NCI-H2196 treated with DMSO at 0.1 percent for 48 hours (cell line): ENCODE measurements at regions not wholly inside any gene's neighbourhood (a gene's known extent, or its start where the extent isn't known, plus 50 kb on each side); places are given as distances from the start of the nearest gene placed in this dataset.
"Not testable (repeated sequence)": the region's sequence is repeated elsewhere in the genome, so short reads cannot be mapped to it uniquely, and the experiment has no call there.

ENCODE experiments used
- DNase-seq: peaks from one replicate; lab custom pipeline; 2025; ENCODE audit not compliant: unreplicated experiment; lab: John Stamatoyannopoulos, UW

GRCh38 chr4:167811958-167812357 lies 280.4 kb upstream of the ANXA10 start:
- no peak for DNase-seq

GRCh38 chr4:167826281-167826680 lies 266.1 kb upstream of the ANXA10 start:
- DNase-seq, result no peak

- DNase-seq, result no peak
Observed at GRCh38 chr4:167831855-167832254, 260.5 kb upstream of the ANXA10 start.

GRCh38 chr4:167838686-167839085 lies 253.7 kb upstream of the ANXA10 start:
- DNase-seq, result no peak

GRCh38 chr4:167842487-167842886 lies 249.8 kb upstream of the ANXA10 start:
- no peak for DNase-seq

GRCh38 chr4:167854881-167855280 lies 237.5 kb upstream of the ANXA10 start:
- DNase-seq, result no peak

- DNase-seq, result not testable (repeated sequence)
Observed at GRCh38 chr4:167858127-167858526, 234.2 kb upstream of the ANXA10 start.

GRCh38 chr4:167867191-167867590 lies 225.1 kb upstream of the ANXA10 start:
- DNase-seq, result no peak

GRCh38 chr4:167868163-167868562 lies 224.2 kb upstream of the ANXA10 start:
- DNase-seq, result no peak

GRCh38 chr4:167873496-167873895 lies 218.8 kb upstream of the ANXA10 start:
- DNase-seq, result no peak

GRCh38 chr4:167876091-167876490 lies 216.2 kb upstream of the ANXA10 start:
- not testable (repeated sequence) for DNase-seq

- DNase-seq, result not testable (repeated sequence)
Observed at GRCh38 chr4:167877826-167878225, 214.5 kb upstream of the ANXA10 start.

GRCh38 chr4:167883266-167883665 lies 209.1 kb upstream of the ANXA10 start:
- no peak for DNase-seq

GRCh38 chr4:167885071-167885470 lies 207.3 kb upstream of the ANXA10 start:
- DNase-seq, result no peak

- no peak for DNase-seq
Observed at GRCh38 chr4:167885872-167886271, 206.5 kb upstream of the ANXA10 start.

- DNase-seq, result no peak
Observed at GRCh38 chr4:167887726-167888125, 204.6 kb upstream of the ANXA10 start.

- no peak for DNase-seq
Observed at GRCh38 chr4:167890226-167890625, 202.1 kb upstream of the ANXA10 start.

- DNase-seq, result no peak
Observed at GRCh38 chr4:167893531-167893930, 198.8 kb upstream of the ANXA10 start.

GRCh38 chr4:167896260-167896659 lies 196.1 kb upstream of the ANXA10 start:
- not testable (repeated sequence) for DNase-seq

GRCh38 chr4:167897116-167897515 lies 195.2 kb upstream of the ANXA10 start:
- no peak for DNase-seq

- no peak for DNase-seq
Observed at GRCh38 chr4:167903291-167903721, 189.0 kb upstream of the ANXA10 start.

- no peak for DNase-seq
Observed at GRCh38 chr4:167906851-167907250, 185.5 kb upstream of the ANXA10 start.

GRCh38 chr4:167908816-167909215 lies 183.5 kb upstream of the ANXA10 start:
- DNase-seq, result no peak

- not testable (repeated sequence) for DNase-seq
Observed at GRCh38 chr4:167912535-167912934, 179.8 kb upstream of the ANXA10 start.
